ENCODE measurements at regions not wholly inside any gene's neighbourhood (a gene's known extent, or its start where the extent isn't known, plus 50 kb on each side); places are given as distances from the start of the nearest gene placed in this dataset.

DNA sequence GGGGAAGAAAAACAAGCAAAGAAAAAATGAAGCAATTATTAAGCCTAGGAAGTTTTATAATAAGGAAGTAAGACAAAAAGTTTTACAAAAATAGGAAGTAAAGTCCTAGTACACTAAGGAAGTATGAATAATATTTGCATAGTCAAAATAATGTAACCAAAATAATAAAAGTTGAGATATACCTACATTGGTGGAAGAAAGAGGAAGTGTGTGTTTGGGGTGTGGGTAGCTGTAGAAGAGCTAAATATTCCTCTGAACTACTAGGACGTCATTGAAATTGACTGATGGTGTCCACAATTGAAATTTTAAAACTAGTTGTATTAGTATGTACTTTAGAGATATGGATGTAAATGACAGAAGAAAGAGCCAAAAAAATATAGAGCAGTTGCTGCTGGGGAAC lies 228.4 kb upstream of the OTX2 start:
- no peak for TF ChIP-seq CTCF (conservative IDR thresholded peaks at IDR 0.05)
- TF ChIP-seq ZFX (IDR thresholded peaks at IDR 0.05), result no peak
